K562 (cell line): ENCODE measurements at regions not wholly inside any gene's neighbourhood (a gene's known extent, or its start where the extent isn't known, plus 50 kb on each side); places are given as distances from the start of the nearest gene placed in this dataset.

ENCODE experiments used
- ATAC-seq: fragments of 200-7000 bp; cut with Tn5 transposase; 3 replicates; pipeline ENCODE4 v1.9.1; 2020; ENCODE audit warnings: moderate library complexity
- BruUV-seq: library from RNA; stranded (reverse); fragments of 400-500 nt; replicated peaks from 2 replicates; lab custom pipeline; 2021; lab: Mats Ljungman, UMichigan
- CTCF ChIA-PET: fragments of 300-600 bp; formaldehyde crosslinking; extraction: SDS; loops from one replicate; lab custom pipeline; 2021; ENCODE audit warnings: low intra/inter-chr PET ratio; lab: Yijun Ruan, JAX
- POLR2A ChIA-PET: fragments of 300-600, 350-650 bp; sonication (Branson Sonifier 250); formaldehyde crosslinking; extraction: SDS; loops from one replicate; lab custom pipeline; 2021; ENCODE audit warnings: antibody characterized with exemption, inconsistent platforms; lab: Yijun Ruan, JAX
- DNase-seq, 4 experiments: peaks; one replicate each; pipeline versions ENCODE4 v3.0.0 to v3.0.0-alpha.2; 2011 to 2018; ENCODE audit warnings: low spot score in 3 of 4, mixed read lengths in 3 of 4; ENCODE audit errors: extremely low read depth in 1 of 4
- FAIRE-seq: peaks from 2 replicates; lab custom pipeline; 2011; peaks lifted over from hg19 to GRCh38; lab: Jason Lieb, UNC
- H2AFZ ChIP-seq: 2 replicates; pipeline ENCODE4 v1.6.0; 2011; ENCODE audit warnings: low read depth, low read length, control low read depth, inconsistent platforms
- H3K27ac ChIP-seq: fragments of 200-600 bp; 3 replicates; pipeline ENCODE4 v1.8.0; 2011; ENCODE audit warnings: low read depth, mild to moderate bottlenecking, control low read depth, inconsistent platforms, low read length, moderate library complexity, mixed read lengths; ENCODE audit errors: extremely low read depth
- H3K27me3 ChIP-seq, 2 experiments: fragments of 300-600 bp in 1 of 2; 2 replicates in 1 of 2; 3 replicates in 1 of 2; pipeline versions ENCODE4 v1.6.0 to v1.8.0; 2011; ENCODE audit warnings: inconsistent platforms in 2 of 2, low read length in 2 of 2, mild to moderate bottlenecking in 1 of 2, mixed read lengths in 1 of 2, moderate library complexity in 1 of 2; ENCODE audit not compliant: control insufficient read depth in 2 of 2, insufficient read depth in 2 of 2
- H3K36me3 ChIP-seq: fragments of 300-600 bp; 3 replicates; pipeline ENCODE4 v1.8.0; 2011; ENCODE audit warnings: mild to moderate bottlenecking, low read length, inconsistent platforms; ENCODE audit not compliant: control insufficient read depth, insufficient read depth
- H3K4me1 ChIP-seq, 2 experiments: fragments of 200-600 bp in 1 of 2; replicated peaks in 1 of 2; 2 replicates in 1 of 2; 3 replicates in 1 of 2; pipeline versions ENCODE4 v1.5.1 to v1.8.0; 2011; ENCODE audit warnings: inconsistent platforms in 2 of 2, low read length in 2 of 2, mild to moderate bottlenecking in 1 of 2, mixed read lengths in 1 of 2, moderate library complexity in 1 of 2; ENCODE audit not compliant: control insufficient read depth in 2 of 2, insufficient read depth in 2 of 2
- H3K4me2 ChIP-seq: 2 replicates; pipeline ENCODE4 v1.6.1; 2011; ENCODE audit warnings: low read length, control low read depth, inconsistent platforms, mixed read lengths; ENCODE audit not compliant: insufficient read depth
- H3K4me3 ChIP-seq: fragments of 200-600 bp; sonication (generic), shearing (Covaris generic); 2 replicates; pipeline ENCODE4 v1.5.1; 2016; ENCODE audit warnings: control low read depth, inconsistent platforms
- H3K79me2 ChIP-seq: fragments of 200-600 bp; 3 replicates; pipeline ENCODE4 v1.8.0; 2011; ENCODE audit warnings: low read length, inconsistent platforms; ENCODE audit not compliant: control insufficient read depth, insufficient read depth
- H3K9ac ChIP-seq, 2 experiments: 2 replicates each; pipeline versions ENCODE4 v1.6.0 to v1.6.1; 2011; ENCODE audit warnings: low read depth in 2 of 2, low read length in 2 of 2, control low read depth in 1 of 2, inconsistent platforms in 1 of 2, mild to moderate bottlenecking in 1 of 2, mixed read lengths in 1 of 2; ENCODE audit not compliant: insufficient read depth in 1 of 2
- H3K9me1 ChIP-seq: one replicate; pipeline ENCODE4 v1.6.0; 2011; ENCODE audit warnings: inconsistent platforms, mild to moderate bottlenecking, low read length, moderate library complexity; ENCODE audit not compliant: control insufficient read depth, insufficient read depth
- H3K9me3 ChIP-seq: replicated peaks from 2 replicates; pipeline ENCODE4 v1.5.1; 2011; ENCODE audit warnings: low read depth, low read length, inconsistent platforms; ENCODE audit not compliant: control insufficient read depth, insufficient read depth
- H4K20me1 ChIP-seq: replicated peaks from 2 replicates; pipeline ENCODE4 v1.6.1; 2011; ENCODE audit warnings: low read length, inconsistent platforms, mixed read lengths; ENCODE audit not compliant: control insufficient read depth, insufficient read depth
- RHOXF2B ChIP-seq: fragments of 250-450 bp; sonication (Bioruptor Pico); conservative IDR thresholded peaks from 2 replicates; pipeline ENCODE4 v1.5.1; 2021
- WGBS: fragments of 100-300 bp; shearing (Covaris generic); methylation state at CpG from one replicate; pipeline ENCODE4 v1.1.6; 2016; ENCODE audit warnings: low coverage, mixed read lengths; ENCODE audit not compliant: insufficient coverage; ENCODE audit errors: missing lambda C conversion rate; 5-methylcytosine and 5-hydroxymethylcytosine counted together
- in situ Hi-C: fragments of 300-500 bp; cut with MboI; formaldehyde crosslinking; loops from 4 replicates; pipeline ENCODE4 v1.15.0; 2018; ENCODE audit warnings: inconsistent platforms, mixed read lengths
- intact Hi-C: fragments of 100-400 bp; cut with micrococcal nuclease; formaldehyde crosslinking; loops from 2 replicates; pipeline ENCODE4 v1.14.2; 2022
- TF ChIP-seq, protein P1 (sequence below), 2 experiments: fragments of 200-800 bp in 1 of 2; sonication (Bioruptor generic) in 1 of 2; sonication (generic) in 1 of 2; formaldehyde crosslinking in 1 of 2; IDR thresholded peaks in 1 of 2; conservative IDR thresholded peaks in 1 of 2; 2 replicates each; pipeline versions ENCODE4 v1.5.0 to v1.6.1; 2016 to 2020; ENCODE audit warnings: missing compliant biosample characterization in 1 of 2, missing genetic modification characterization in 1 of 2, missing genetic modification reagents in 1 of 2
- TF ChIP-seq, protein P2 (sequence below), 2 experiments: fragments of 450-650 bp; conservative IDR thresholded peaks; 2 replicates each; pipeline ENCODE4 v1.6.1; 2017; ENCODE audit warnings: mild to moderate bottlenecking in 2 of 2, moderate library complexity in 2 of 2

DNA sequence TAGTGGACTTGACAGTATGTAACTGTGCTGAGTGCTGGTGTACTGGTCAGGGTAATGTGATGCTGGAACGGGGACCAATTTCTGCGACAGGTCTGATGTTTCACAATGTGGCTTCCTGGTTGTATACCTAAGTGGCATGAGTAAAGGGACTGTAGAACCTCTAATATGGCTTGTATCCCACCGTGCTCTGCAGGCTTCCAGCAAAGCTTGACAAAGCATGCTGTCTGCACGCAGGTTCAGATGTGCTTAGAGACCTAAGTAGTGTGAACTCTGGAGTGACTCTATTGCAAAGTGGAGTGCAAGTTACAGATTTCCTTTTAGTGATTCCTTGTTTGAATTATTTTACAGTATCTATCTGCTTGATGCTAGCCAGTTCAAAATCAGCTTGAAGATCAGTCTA, 415.8 kb upstream of the NOVA1 start:
- Histone ChIP-seq H3K9ac (no peak overlapping the region), H4K20me1 (no peaks in the 10 kb centered on the region), H3K4me1 (no peaks in the 10 kb centered on the region), H2AFZ (no peak overlapping the region), H3K4me2 (no peak overlapping the region), H3K27ac (no peak overlapping the region), H3K79me2 (no peaks in the 10 kb centered on the region), H3K27me3 (no peaks in the 10 kb centered on the region), H3K4me3 (no peak overlapping the region), H3K9me3 (no peaks in the 10 kb centered on the region), H3K9me1 (no peaks in the 10 kb centered on the region), H3K36me3 (no peaks in the 10 kb centered on the region)
- in situ Hi-C loops: no loop called here
- CTCF ChIA-PET: no interaction called here
- 0% methylated on average over 2 of the region's 4 CpGs for WGBS
- no peak for ATAC-seq
- POLR2A ChIA-PET: no interaction called here
- intact Hi-C loops: no loop called here
- DNase-seq: no peak
- no peak for FAIRE-seq
- no peak for TF ChIP-seq RHOXF2B
- TF ChIP-seq, protein P1, sequence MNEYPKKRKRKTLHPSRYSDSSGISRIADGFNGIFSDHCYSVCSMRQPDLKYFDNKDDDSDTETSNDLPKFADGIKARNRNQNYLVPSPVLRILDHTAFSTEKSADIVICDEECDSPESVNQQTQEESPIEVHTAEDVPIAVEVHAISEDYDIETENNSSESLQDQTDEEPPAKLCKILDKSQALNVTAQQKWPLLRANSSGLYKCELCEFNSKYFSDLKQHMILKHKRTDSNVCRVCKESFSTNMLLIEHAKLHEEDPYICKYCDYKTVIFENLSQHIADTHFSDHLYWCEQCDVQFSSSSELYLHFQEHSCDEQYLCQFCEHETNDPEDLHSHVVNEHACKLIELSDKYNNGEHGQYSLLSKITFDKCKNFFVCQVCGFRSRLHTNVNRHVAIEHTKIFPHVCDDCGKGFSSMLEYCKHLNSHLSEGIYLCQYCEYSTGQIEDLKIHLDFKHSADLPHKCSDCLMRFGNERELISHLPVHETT (CRISPR knock-in tag; conservative IDR thresholded peaks at IDR 0.05 in 1 of 2, IDR thresholded peaks at IDR 0.05 in 1 of 2): no peak
- TF ChIP-seq, protein P2, sequence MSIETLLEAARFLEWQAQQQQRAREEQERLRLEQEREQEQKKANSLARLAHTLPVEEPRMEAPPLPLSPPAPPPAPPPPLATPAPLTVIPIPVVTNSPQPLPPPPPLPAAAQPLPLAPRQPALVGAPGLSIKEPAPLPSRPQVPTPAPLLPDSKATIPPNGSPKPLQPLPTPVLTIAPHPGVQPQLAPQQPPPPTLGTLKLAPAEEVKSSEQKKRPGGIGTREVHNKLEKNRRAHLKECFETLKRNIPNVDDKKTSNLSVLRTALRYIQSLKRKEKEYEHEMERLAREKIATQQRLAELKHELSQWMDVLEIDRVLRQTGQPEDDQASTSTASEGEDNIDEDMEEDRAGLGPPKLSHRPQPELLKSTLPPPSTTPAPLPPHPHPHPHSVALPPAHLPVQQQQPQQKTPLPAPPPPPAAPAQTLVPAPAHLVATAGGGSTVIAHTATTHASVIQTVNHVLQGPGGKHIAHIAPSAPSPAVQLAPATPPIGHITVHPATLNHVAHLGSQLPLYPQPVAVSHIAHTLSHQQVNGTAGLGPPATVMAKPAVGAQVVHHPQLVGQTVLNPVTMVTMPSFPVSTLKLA (conservative IDR thresholded peaks at IDR 0.05): no peak
- BruUV-seq: no TSS peak
